HEK293 (cell line): ENCODE measurements at regions not wholly inside any gene's neighbourhood (a gene's known extent, or its start where the extent isn't known, plus 50 kb on each side); places are given as distances from the start of the nearest gene placed in this dataset.

Source experiments
- CTCF ChIA-PET: fragments of 350-600 bp; formaldehyde crosslinking; extraction: SDS; loops from one replicate; lab custom pipeline; 2021; ENCODE audit warnings: antibody characterized with exemption; lab: Yijun Ruan, JAX
- POLR2A ChIA-PET: fragments of 300-600 bp; formaldehyde crosslinking; extraction: SDS; loops from one replicate; lab custom pipeline; 2020; ENCODE audit warnings: antibody characterized with exemption, inconsistent platforms; lab: Yijun Ruan, JAX
- H3K27ac ChIP-seq: fragments of 200-500 bp; sonication (Bioruptor generic); 2 replicates; pipeline ENCODE4 v1.5.1; 2014; ENCODE audit warnings: low read depth, low read length, control low read depth, inconsistent platforms; ENCODE audit errors: extremely low read depth
- H3K36me3 ChIP-seq, 2 experiments: fragments of 200-500 bp in 1 of 2; sonication (Bioruptor generic) in 1 of 2; 1 replicate in 1 of 2; 2 replicates in 1 of 2; pipeline ENCODE4 v1.5.1; 2014 to 2017; ENCODE audit warnings: inconsistent platforms in 2 of 2, low read length in 2 of 2; ENCODE audit not compliant: control insufficient read depth in 2 of 2, insufficient read depth in 1 of 2
- H3K4me1 ChIP-seq: fragments of 200-500 bp; sonication (Bioruptor generic); 2 replicates; pipeline ENCODE4 v1.5.1; 2014; ENCODE audit warnings: mild to moderate bottlenecking, low read length, inconsistent platforms; ENCODE audit not compliant: control insufficient read depth, insufficient read depth
- H3K4me3 ChIP-seq: 2 replicates; pipeline ENCODE4 v1.5.1; 2011; ENCODE audit warnings: low read depth, mild to moderate bottlenecking, control low read depth, low read length, moderate library complexity
- H3K9me3 ChIP-seq: fragments of 200-500 bp; sonication (Bioruptor generic); 2 replicates; pipeline ENCODE4 v1.5.1; 2014; ENCODE audit warnings: low read depth, low read length, inconsistent platforms; ENCODE audit not compliant: control insufficient read depth, insufficient read depth
- BCL11A ChIP-seq: fragments of 450-650 bp; formaldehyde crosslinking; IDR thresholded peaks from 2 replicates; pipeline ENCODE4 v1.5.1; 2016; ENCODE audit warnings: low read depth, missing biosample characterization, missing genetic modification characterization
- GLIS1 ChIP-seq: fragments of 450-650 bp; formaldehyde crosslinking; IDR thresholded peaks from 2 replicates; pipeline ENCODE4 v1.5.1; 2016; ENCODE audit warnings: missing biosample characterization, missing genetic modification characterization
- REST ChIP-seq: fragments of 450-650 bp; formaldehyde crosslinking; IDR thresholded peaks from 2 replicates; pipeline ENCODE4 v1.5.1; 2016; ENCODE audit warnings: missing biosample characterization, missing genetic modification characterization
- TRIM28 ChIP-seq: IDR thresholded peaks from 2 replicates; pipeline ENCODE4 v1.6.1; 2011; ENCODE audit warnings: low read length, control low read depth, borderline replicate concordance
- ZBTB1 ChIP-seq: fragments of 450-650 bp; formaldehyde crosslinking; IDR thresholded peaks from 2 replicates; pipeline ENCODE4 v1.5.1; 2016; ENCODE audit warnings: missing biosample characterization, missing genetic modification characterization
- ZBTB11 ChIP-seq: fragments of 450-650 bp; formaldehyde crosslinking; conservative IDR thresholded peaks from 2 replicates; pipeline ENCODE4 v1.5.1; 2016; ENCODE audit warnings: low read depth, missing biosample characterization, missing genetic modification characterization
- ZBTB17 ChIP-seq: fragments of 450-650 bp; formaldehyde crosslinking; IDR thresholded peaks from 2 replicates; pipeline ENCODE4 v1.5.1; 2016; ENCODE audit warnings: missing biosample characterization, missing genetic modification characterization
- ZNF174 ChIP-seq: fragments of 450-650 bp; formaldehyde crosslinking; IDR thresholded peaks from 2 replicates; pipeline ENCODE4 v1.5.0; 2017; ENCODE audit warnings: missing biosample characterization, mild to moderate bottlenecking, missing genetic modification characterization
- ZNF311 ChIP-seq: fragments of 450-650 bp; formaldehyde crosslinking; IDR thresholded peaks from 2 replicates; pipeline ENCODE4 v1.5.1; 2017; ENCODE audit warnings: missing biosample characterization, missing genetic modification characterization, borderline replicate concordance
- ZNF404 ChIP-seq: fragments of 450-650 bp; formaldehyde crosslinking; IDR thresholded peaks from 2 replicates; pipeline ENCODE4 v1.5.1; 2017; ENCODE audit warnings: missing biosample characterization, missing genetic modification characterization
- ZNF596 ChIP-seq: fragments of 450-650 bp; IDR thresholded peaks from 2 replicates; pipeline ENCODE4 v1.5.0; 2018; ENCODE audit warnings: missing biosample characterization, mild to moderate bottlenecking, missing genetic modification characterization, moderate library complexity
- ZNF621 ChIP-seq: fragments of 450-650 bp; formaldehyde crosslinking; IDR thresholded peaks from 2 replicates; pipeline ENCODE4 v1.5.1; 2017; ENCODE audit warnings: missing biosample characterization, missing genetic modification characterization
- ZNF664 ChIP-seq: fragments of 450-650 bp; formaldehyde crosslinking; IDR thresholded peaks from 2 replicates; pipeline ENCODE4 v1.5.1; 2016; ENCODE audit warnings: missing biosample characterization, missing genetic modification characterization
- ZNF704 ChIP-seq: fragments of 450-650 bp; formaldehyde crosslinking; IDR thresholded peaks from 2 replicates; pipeline ENCODE4 v1.5.1; 2016; ENCODE audit warnings: missing biosample characterization, missing genetic modification characterization
- ZNF76 ChIP-seq: fragments of 450-650 bp; formaldehyde crosslinking; IDR thresholded peaks from 2 replicates; pipeline ENCODE4; 2016; ENCODE audit warnings: low read depth, missing biosample characterization, missing genetic modification characterization, borderline replicate concordance
- ZNF792 ChIP-seq: fragments of 450-650 bp; formaldehyde crosslinking; IDR thresholded peaks from 2 replicates; pipeline ENCODE4 v1.5.1; 2016; ENCODE audit warnings: missing biosample characterization, missing genetic modification characterization
- ZNF837 ChIP-seq: fragments of 450-650 bp; formaldehyde crosslinking; IDR thresholded peaks from 2 replicates; pipeline ENCODE4 v1.5.1; 2016; ENCODE audit warnings: missing biosample characterization, missing genetic modification characterization
- ZSCAN30 ChIP-seq: fragments of 450-650 bp; IDR thresholded peaks from 2 replicates; pipeline ENCODE4 v1.5.1; 2018; ENCODE audit warnings: missing biosample characterization, mild to moderate bottlenecking, missing genetic modification characterization, moderate library complexity
- TF ChIP-seq, protein P1 (sequence below): fragments of 450-650 bp; formaldehyde crosslinking; IDR thresholded peaks from 2 replicates; pipeline ENCODE4 v1.5.1; 2016; ENCODE audit warnings: missing biosample characterization, missing genetic modification characterization, borderline replicate concordance

DNA sequence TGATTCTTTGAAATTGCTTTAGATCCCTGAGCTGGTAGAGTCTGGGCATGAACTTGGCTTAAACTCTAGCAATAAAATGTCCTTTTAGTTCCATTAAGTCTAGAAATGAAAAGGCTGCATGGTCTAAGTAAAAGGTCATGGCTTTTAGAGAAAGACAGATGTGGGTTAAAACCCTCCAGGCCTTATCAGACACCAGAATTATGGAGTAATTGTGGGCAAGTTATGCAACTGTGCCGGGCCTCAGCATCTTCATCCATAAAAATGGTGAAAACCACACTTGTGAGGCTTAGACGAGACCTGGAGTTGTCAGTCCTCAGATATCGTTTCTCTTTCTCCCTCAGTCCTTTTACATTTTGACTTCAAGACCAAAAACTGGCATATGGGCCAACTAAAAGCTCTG lies 597.9 kb upstream of the KIRREL3 start:
- TF ChIP-seq REST (tag by site-specific recombination) (no peak), ZNF596 (no peak), ZBTB11 (tag by site-specific recombination) (no peak), ZNF174 (tag by site-specific recombination) (no peak), ZNF664 (tag by site-specific recombination) (no peak), ZNF837 (tag by site-specific recombination) (no peak), ZNF621 (no peak), TRIM28 (no peak)
- TF ChIP-seq, all 188 proteins: peak for 0
- H3K27ac ChIP-seq, result no peak overlapping the region
- H3K9me3 ChIP-seq, result no peaks in the 10 kb centered on the region
- no peak overlapping the region for H3K4me3 ChIP-seq
- CTCF ChIA-PET, result no interaction called here
- POLR2A ChIA-PET, result no interaction called here
- no peaks in the 10 kb centered on the region for H3K4me1 ChIP-seq
- H3K36me3 ChIP-seq, result no peaks in the 10 kb centered on the region

- no peaks in the 10 kb centered on the region for H3K36me3 ChIP-seq
- H3K27ac ChIP-seq, result no peak overlapping the region
- H3K9me3 ChIP-seq, result no peaks in the 10 kb centered on the region
- H3K4me3 ChIP-seq, result no peak overlapping the region
- no peaks in the 10 kb centered on the region for H3K4me1 ChIP-seq
- no peak for TF ChIP-seq ZBTB1
- no peak for TF ChIP-seq ZNF792 (tag by site-specific recombination)
- no peak for TF ChIP-seq ZNF404 (tag by site-specific recombination)
- no peak for TF ChIP-seq ZNF76 (tag by site-specific recombination)
- POLR2A ChIA-PET, result no interaction called here
- CTCF ChIA-PET, result interaction anchor here (1.1 kb wide), 1 partner anchor 103 kb away, joined by 3 read pairs; no protein-coding TSS in a partner anchor
Measured at GRCh38 chr11:127596433-127596832, 595.9 kb upstream of the KIRREL3 start.

DNA sequence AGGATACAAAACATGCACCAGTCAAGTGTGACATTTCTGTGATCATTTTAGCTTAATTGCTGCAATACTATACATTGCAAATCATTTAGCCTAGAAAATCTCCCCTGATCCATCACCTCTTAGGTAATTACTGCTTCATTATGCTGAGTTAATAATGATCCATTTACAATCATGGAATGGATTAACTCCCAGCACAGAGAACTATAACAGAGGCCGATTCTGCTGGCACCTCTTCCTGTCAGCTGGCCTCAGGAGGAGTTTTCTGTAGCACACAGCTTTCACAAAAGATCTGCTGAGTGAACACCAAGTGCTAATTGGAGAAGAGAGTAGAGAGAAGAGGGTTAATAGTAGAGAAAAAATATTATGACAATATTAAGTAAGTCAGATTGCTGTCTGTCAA lies 591.8 kb upstream of the KIRREL3 start:
- H3K4me1 ChIP-seq, result no peaks in the 10 kb centered on the region
- H3K9me3 ChIP-seq, result no peaks in the 10 kb centered on the region
- no peak overlapping the region for H3K4me3 ChIP-seq
- ChIA-PET POLR2A (no interaction called here), CTCF (no interaction called here)
- H3K36me3 ChIP-seq, result no peaks in the 10 kb centered on the region
- no peak overlapping the region for H3K27ac ChIP-seq
- TF ChIP-seq BCL11A (tag by site-specific recombination) (no peak), ZBTB17 (tag by site-specific recombination) (no peak), ZSCAN30 (tag by site-specific recombination) (no peak), ZNF311 (tag by site-specific recombination) (no peak), GLIS1 (tag by site-specific recombination) (no peak), ZNF704 (tag by site-specific recombination) (no peak)
- TF ChIP-seq, protein P1, sequence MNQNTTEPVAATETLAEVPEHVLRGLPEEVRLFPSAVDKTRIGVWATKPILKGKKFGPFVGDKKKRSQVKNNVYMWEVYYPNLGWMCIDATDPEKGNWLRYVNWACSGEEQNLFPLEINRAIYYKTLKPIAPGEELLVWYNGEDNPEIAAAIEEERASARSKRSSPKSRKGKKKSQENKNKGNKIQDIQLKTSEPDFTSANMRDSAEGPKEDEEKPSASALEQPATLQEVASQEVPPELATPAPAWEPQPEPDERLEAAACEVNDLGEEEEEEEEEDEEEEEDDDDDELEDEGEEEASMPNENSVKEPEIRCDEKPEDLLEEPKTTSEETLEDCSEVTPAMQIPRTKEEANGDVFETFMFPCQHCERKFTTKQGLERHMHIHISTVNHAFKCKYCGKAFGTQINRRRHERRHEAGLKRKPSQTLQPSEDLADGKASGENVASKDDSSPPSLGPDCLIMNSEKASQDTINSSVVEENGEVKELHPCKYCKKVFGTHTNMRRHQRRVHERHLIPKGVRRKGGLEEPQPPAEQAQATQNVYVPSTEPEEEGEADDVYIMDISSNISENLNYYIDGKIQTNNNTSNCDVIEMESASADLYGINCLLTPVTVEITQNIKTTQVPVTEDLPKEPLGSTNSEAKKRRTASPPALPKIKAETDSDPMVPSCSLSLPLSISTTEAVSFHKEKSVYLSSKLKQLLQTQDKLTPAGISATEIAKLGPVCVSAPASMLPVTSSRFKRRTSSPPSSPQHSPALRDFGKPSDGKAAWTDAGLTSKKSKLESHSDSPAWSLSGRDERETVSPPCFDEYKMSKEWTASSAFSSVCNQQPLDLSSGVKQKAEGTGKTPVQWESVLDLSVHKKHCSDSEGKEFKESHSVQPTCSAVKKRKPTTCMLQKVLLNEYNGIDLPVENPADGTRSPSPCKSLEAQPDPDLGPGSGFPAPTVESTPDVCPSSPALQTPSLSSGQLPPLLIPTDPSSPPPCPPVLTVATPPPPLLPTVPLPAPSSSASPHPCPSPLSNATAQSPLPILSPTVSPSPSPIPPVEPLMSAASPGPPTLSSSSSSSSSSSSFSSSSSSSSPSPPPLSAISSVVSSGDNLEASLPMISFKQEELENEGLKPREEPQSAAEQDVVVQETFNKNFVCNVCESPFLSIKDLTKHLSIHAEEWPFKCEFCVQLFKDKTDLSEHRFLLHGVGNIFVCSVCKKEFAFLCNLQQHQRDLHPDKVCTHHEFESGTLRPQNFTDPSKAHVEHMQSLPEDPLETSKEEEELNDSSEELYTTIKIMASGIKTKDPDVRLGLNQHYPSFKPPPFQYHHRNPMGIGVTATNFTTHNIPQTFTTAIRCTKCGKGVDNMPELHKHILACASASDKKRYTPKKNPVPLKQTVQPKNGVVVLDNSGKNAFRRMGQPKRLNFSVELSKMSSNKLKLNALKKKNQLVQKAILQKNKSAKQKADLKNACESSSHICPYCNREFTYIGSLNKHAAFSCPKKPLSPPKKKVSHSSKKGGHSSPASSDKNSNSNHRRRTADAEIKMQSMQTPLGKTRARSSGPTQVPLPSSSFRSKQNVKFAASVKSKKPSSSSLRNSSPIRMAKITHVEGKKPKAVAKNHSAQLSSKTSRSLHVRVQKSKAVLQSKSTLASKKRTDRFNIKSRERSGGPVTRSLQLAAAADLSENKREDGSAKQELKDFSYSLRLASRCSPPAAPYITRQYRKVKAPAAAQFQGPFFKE (tag by site-specific recombination), result no peak
